T-helper 2 cell (primary cell): ENCODE measurements at regions not wholly inside any gene's neighbourhood (a gene's known extent, or its start where the extent isn't known, plus 50 kb on each side); places are given as distances from the start of the nearest gene placed in this dataset.
A peak's percentile ranks its signal among the peaks of the same experiment; 100 is the strongest.

Experiments
- DNase-seq, 5 experiments: peaks; one replicate each; pipeline versions ENCODE4 v3.0.0 to v3.0.0-alpha.2; 2012 to 2022

DNA sequence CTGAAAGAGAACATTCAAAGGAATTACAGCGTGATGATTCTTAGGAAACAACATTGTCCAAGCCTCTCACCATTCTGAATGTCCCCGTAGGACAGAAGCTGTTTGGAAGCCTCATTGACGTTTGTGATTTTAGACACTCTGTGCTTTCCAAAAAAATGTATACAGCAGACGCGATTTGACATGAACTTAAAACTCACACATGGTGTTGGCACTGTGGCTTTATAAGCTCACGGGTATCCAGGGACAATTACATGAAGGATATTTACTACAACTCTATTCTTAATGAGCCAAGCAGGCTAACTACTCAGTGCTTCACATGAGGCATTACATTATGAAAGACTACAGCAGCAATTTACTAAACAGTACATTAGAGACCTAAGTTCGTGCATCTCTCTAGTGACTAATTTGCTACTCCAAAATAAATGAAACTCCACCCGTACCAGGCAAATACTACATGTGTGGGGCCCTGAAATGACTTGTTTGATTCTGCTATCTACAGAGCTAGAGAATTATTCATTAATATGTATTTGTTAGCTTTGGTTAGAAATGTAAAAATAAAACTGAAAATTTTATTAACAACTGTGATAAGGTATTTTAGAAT is 620.7 kb downstream of the SPRY1 start:
- no peak for DNase-seq

DNA sequence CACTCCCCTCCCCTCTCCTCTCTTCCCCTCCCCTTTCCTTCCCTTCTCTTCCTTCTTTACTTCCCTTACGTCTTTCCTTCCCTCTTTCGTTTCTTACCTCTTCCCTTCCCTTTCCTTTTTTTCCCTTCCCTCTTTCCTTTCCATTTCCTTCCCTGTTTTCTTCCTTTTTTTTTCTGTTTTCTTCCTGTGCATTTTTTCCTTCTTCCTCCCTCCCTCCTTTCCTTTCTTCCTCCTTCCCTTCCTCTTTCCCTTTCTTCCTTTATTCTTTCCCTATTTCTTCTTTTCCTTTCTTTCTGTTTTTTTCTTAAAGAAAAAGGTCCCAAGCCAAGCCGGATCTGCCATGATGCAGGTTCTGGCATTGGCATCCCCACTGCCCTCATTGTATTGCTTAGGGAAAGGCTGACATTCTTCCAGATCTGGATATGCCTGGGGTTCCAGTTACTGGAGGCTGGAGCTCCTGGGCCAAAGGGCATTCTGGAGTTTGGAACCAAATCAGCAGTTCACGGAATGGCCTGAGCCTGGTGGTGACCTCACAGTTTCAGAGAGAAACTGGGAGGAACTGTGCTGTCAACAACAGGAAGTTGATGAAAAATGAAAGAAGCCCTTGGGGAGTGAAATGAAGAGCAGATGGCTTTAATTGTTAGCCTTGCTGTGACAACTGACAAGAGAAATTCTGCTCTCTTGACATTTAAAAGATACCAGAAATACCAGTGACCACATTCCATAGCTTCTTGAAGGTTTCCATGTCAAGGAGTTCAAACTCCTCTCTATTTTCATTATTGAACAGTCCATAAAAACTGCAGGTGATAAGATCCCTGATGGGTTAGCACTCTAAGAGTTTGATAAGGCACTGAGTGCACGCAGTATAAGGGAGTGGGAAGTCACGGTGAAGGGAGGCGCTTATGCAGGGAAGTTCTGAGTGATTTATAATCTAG is 622.1 kb downstream of the SPRY1 start:
- peak in 1 of 5 experiments; percentile 72 for DNase-seq

GRCh38 chr4:124019749-124020549 is 623.4 kb downstream of the SPRY1 start:
- no peak for DNase-seq

- no peak for DNase-seq
Observed at GRCh38 chr4:124025000-124025399, 628.4 kb downstream of the SPRY1 start.

- DNase-seq: no peak
Observed at GRCh38 chr4:124025428-124025827, 628.8 kb downstream of the SPRY1 start.

- no peak for DNase-seq
Observed at GRCh38 chr4:124028182-124028581, 631.6 kb downstream of the SPRY1 start.

GRCh38 chr4:124030147-124030546 is 633.6 kb downstream of the SPRY1 start:
- DNase-seq: no peak

DNA sequence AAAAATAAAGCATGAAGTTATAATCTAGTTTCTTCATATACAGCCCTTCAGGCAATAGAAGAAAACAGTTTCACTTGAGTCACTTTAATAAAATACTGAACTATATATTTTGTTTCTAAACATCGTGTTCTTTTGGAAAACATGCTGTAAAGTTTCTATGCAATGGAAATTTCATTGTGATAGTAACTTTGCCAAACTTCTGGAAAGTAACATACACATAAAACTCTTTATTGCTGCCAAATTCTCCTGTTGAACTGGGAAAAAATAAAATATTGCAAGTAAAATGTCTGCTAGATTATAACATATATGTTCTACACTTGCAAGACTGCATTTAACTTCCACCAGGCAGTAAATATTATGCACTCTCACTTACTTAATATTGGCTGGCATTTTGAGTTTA is 635.4 kb downstream of the SPRY1 start:
- no peak for DNase-seq

- DNase-seq: no peak
Observed at GRCh38 chr4:124035364-124036041, 638.9 kb downstream of the SPRY1 start.

DNA sequence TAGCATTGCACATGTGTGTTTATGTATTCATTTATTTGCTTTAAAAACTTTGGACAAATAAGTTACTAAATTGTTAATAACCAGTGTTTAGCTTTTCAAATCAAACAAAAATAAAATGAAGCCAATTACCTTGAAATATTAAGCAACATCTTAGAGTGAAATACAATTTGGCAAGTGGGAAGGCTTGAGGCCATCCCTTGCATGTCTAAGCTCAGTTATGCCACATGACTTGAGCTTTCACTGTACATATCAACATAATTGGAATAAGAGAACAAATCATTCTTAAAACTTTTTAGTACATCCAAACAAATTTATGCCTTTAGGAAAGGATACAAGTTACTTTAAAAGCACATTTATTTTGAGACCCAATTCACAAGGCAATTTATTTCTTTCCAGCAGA is 640.6 kb downstream of the SPRY1 start:
- no peak for DNase-seq

DNA sequence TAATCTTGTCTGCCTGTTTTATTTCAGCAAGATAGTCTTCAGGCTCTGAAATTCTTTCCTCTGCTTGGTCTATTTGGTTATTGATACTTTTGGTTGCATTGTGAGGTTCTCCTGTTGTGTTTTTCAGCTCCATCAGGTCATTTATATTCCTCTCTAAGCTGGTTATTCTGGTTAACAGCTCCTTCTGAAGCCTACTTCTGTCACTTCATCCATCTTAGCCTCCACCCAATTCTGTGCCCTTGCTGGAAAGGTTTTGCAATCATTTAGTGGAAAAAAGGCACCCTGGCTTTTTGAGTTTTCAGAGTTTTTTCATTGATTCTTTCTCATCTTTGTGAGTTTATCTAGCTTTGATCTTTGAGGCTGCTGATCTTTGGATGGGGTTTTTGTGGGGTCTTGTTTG is 647.7 kb downstream of the SPRY1 start:
- DNase-seq: no peak

DNA sequence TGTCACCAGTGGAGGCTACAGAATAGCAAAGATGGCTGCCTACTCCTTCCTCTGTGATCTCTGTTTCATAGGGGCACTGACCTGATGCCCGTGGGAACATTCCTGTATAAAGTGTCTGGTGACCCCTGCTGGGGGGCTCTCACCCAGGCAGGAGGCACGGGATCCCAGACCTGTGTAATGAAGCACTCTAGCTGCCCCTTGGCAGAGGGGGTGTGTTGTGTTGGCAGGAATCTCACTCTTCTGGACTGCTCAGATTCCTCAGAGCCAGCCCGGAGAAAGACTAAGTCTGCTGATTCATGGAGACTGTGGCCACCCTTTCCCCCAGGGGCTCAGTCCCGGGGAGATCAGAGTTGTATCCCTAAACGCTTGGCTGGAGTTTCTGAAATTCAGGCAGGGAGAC is 648.3 kb downstream of the SPRY1 start:
- DNase-seq: no peak

DNA sequence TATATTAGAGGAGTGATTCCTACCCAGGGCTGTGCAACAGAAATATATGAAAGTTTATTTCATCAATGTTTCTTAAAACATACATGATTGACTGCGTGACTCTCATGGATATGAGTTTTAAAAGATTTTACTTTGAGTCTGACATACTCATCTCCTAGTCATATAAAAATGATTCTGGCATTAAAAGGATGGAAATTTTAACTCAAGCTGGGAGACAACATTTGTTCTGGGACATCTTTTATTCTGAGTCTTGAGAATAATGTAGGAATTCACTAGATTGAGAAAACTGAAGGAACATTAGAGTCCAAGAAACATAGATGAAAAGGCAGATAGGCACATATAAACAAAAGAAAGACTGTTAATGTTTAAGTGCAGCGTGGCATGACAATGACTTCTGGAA is 649.6 kb downstream of the SPRY1 start:
- DNase-seq: no peak

DNA sequence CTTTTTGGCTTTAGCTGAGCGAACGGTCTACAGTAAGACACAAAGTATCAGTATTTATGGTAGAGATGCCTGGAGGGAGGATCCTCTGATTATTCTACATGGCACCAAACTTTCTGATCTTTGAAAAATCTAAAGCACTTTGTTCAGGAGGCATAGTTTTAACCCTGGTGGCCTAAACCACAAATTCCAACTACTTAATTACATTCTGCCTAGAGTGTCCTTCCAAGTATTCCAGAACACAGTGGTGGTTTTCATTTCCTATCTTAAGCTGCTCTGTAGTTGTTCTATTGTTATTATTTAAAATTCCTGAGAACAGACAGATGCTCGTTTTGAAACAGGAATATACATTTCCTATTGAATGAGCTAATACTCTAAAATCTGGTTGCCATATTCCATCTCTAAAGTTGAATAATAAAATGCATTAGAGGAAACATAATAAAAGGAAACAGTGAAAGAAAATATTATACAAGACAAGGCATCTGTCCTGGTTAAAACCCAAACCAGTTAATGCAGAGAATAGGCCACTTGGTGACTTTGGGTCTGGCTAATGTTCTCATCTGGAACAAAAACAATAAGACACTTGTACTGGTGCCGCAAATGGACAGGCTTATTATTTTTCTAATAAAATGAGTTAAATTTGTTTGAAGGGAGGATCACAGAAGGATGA is 657.4 kb downstream of the SPRY1 start:
- DNase-seq: no peak

DNA sequence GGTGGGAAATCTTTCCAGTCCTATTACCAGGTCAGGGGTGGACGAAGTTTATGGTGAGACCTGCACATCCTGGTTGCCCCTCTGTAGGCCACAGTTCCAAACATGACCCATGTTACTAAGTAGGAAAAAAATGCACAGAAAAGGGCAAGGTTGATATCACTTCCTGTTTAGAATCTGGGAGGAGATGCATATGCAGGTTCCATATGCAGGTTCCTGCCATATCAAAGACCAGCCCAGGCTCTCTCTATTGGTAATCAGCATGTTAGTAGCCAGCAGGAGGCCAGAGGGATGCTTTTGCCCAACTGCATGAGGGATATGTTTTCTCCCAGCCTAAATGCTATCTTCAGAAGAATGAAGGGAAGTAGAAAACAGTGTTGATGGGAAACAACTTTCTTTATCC is 657.2 kb downstream of the ANKRD50 start:
- DNase-seq: no peak

DNA sequence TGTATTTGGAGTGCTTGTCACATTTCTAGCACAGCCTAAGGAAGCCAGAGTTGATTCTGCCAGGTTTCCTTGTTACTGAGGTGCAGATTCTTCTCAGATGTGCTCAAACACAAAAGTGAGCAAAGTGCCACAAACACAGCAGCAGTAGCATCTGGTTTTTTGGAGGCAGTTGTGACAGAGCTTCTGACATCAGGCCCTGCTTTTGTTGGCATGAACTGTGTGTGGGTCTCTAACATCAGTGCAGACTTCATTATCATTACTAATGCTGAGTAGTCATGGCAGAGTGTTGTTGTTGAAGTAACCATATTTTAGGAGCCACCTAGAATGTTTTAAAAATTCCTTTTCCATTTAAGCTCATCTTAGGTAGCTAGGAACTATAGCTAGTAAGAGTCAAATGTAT is 656.6 kb downstream of the ANKRD50 start:
- DNase-seq: no peak

DNA sequence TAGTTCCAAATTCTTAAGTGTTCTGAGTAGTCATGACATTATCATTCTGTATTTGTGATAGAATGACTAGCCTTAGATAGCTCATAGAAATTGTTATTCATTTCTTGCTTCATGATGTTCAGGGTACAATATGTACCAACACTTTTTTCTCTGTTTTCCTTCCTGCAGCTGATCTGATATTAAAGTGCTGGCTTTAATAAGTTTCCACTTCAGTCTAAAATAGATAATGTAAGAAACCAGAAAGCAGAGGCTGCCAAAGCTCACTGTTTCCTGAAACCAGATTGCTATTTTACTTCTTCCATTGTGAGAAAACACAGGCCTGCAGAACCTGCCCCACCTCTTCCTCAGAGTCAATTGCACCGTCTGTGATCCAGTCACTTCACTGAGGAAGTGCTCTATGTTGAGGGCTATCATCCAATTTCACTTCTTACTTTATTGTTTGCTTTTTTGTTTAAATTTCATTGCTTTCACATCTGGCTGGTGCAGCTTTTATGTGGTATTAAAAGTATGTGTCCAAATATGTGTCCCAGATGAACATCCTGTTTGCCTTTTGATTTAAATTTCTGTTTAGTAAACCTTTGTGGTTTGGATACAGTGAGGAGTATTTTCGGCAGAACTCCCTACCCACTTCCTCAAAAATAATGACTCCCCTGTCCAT is 652.1 kb downstream of the ANKRD50 start:
- no peak for DNase-seq

- no peak for DNase-seq
Observed at GRCh38 chr4:124061413-124061812, 651.1 kb downstream of the ANKRD50 start.

DNA sequence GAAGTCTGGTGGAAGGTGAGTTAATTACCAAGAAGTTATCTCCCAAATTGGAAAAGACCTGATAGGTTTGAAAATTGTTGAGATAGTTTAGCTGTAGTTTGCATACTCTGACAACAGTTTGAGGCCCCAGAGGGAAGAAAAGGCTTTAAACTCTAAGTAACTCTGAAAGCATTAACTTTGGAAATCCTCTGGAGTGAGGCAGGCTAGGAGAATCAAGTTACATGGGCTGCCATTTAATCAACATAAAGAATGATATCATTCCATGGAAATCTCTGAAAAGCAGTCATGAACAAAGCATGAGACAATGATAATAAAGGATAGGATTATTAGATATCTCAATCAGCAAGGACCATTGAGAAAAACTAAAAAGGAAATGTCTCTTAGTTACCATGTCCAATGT is 647.1 kb downstream of the ANKRD50 start:
- DNase-seq: no peak

DNA sequence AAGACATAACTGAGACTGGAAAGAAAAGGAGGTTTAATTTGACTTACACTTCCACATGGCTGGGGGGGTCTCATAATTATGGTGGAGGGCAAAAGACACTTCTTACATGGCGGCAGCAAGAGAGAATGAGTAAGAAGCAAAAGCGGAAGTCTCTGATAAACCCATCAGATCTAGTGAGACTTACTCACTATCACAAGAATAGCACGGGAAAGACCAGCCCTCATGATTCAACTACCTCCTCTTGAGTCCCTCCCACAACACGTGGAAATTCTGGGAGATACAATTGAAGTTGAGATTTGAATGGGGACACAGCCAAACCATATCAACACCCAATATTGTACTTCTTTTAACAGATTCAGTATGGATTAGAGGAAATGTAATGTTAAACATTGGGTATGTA is 646.6 kb downstream of the ANKRD50 start:
- no peak for DNase-seq

DNA sequence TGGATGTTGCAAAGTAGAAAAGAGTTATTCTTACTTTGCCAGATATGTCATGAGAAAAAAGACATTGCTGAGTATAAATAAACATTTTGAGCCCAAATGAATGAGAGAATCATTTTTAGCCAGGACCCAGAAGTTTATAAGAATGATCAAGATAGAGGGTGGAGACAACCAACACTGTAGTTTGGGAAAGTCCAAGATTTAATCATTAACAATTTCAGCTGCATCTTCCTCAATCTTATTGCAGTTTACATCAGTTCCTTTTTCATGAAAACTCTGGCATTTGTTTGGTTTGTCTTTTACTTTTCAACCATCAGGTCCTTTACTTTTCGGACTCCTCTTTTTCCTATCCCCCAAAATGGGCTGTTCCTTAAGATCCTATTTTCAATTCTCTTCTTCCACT is 645.9 kb downstream of the ANKRD50 start:
- no peak for DNase-seq

GRCh38 chr4:124067046-124067445 is 645.5 kb downstream of the ANKRD50 start:
- no peak for DNase-seq
